CD4-positive, alpha-beta T cell (primary cell): ENCODE measurements at regions not wholly inside any gene's neighbourhood (a gene's known extent, or its start where the extent isn't known, plus 50 kb on each side); places are given as distances from the start of the nearest gene placed in this dataset.

Source experiments
- ATAC-seq: fragments of 200-7000 bp; cut with Tn5 transposase; one replicate; pipeline ENCODE4 v1.10.0; 2022; ENCODE audit warnings: mild to moderate bottlenecking; ENCODE audit not compliant: poor library complexity
- CTCF ChIA-PET: fragments of 350-600 bp; sonication (Branson Sonifier 250); formaldehyde crosslinking; loops from one replicate; lab custom pipeline; 2021; ENCODE audit warnings: antibody characterized with exemption, inconsistent platforms; lab: Charles Lee
- POLR2A ChIA-PET: fragments of 350-600 bp; sonication (Branson Sonifier 250); formaldehyde crosslinking; loops from one replicate; lab custom pipeline; 2021; ENCODE audit warnings: antibody characterized with exemption, inconsistent platforms; lab: Charles Lee
- DNase-seq, 14 experiments: peaks; one replicate each; pipeline ENCODE4 v3.0.0-alpha.2; 2013 to 2020; ENCODE audit warnings: mixed read lengths in 2 of 14
- H3K27ac ChIP-seq, 2 donors: one replicate each; pipeline versions ENCODE4 v1.5.1 to v1.7.0; 2013; ENCODE audit warnings: low read length in 2 of 2, low read depth in 1 of 2, mild to moderate bottlenecking in 1 of 2
- H3K27me3 ChIP-seq, 2 experiments: 1 replicate in 1 of 2; 2 replicates in 1 of 2; pipeline versions ENCODE4 v1.6.1 to v1.7.0; 2013; ENCODE audit warnings: low read length in 2 of 2, control low read depth in 1 of 2, mild to moderate bottlenecking in 1 of 2, moderate library complexity in 1 of 2; ENCODE audit not compliant: insufficient read depth in 2 of 2, control insufficient read depth in 1 of 2
- H3K36me3 ChIP-seq: one replicate; pipeline ENCODE4 v1.6.1; 2013; ENCODE audit warnings: low read length, control low read depth; ENCODE audit not compliant: insufficient read depth
- H3K4me1 ChIP-seq: one replicate; pipeline ENCODE4 v1.6.1; 2013; ENCODE audit warnings: low read length, control low read depth; ENCODE audit not compliant: insufficient read depth
- H3K4me3 ChIP-seq: one replicate; pipeline ENCODE4 v1.5.1; 2013; ENCODE audit warnings: mild to moderate bottlenecking, low read length, moderate library complexity
- H3K9me3 ChIP-seq, 2 experiments: 1 replicate in 1 of 2; 2 replicates in 1 of 2; pipeline versions ENCODE4 v1.6.1 to v1.7.0; 2013; ENCODE audit warnings: low read length in 2 of 2, mild to moderate bottlenecking in 2 of 2, control low read depth in 1 of 2, moderate library complexity in 1 of 2; ENCODE audit not compliant: control insufficient read depth in 1 of 2, insufficient read depth in 1 of 2
- H3K27ac Mint-ChIP-seq: one replicate; pipeline ENCODE4 v1.8.0; 2020; ENCODE audit warnings: mixed read lengths
- H3K27me3 Mint-ChIP-seq: one replicate; pipeline ENCODE4 v1.8.0; 2021; ENCODE audit warnings: mixed read lengths
- H3K36me3 Mint-ChIP-seq: one replicate; pipeline ENCODE4 v1.8.0; 2021; ENCODE audit warnings: low read depth, mixed read lengths
- H3K4me1 Mint-ChIP-seq: one replicate; pipeline ENCODE4 v1.8.0; 2021; ENCODE audit warnings: low read depth, mixed read lengths
- H3K4me3 Mint-ChIP-seq: one replicate; pipeline ENCODE4 v1.8.0; 2020; ENCODE audit warnings: mild to moderate bottlenecking, mixed read lengths
- H3K9me3 Mint-ChIP-seq: one replicate; pipeline ENCODE4 v1.8.0; 2020; ENCODE audit warnings: mixed read lengths
- CTCF ChIP-seq: fragments of 200-600 bp; IDR thresholded peaks from one replicate; pipeline ENCODE4 v1.8.0; 2022; ENCODE audit warnings: antibody characterized with exemption, mild to moderate bottlenecking
- intact Hi-C, 2 experiments: fragments of 100-400 bp; cut with DNase I in 1 of 2; cut with micrococcal nuclease in 1 of 2; formaldehyde crosslinking; loops; one replicate each; pipeline versions ENCODE4 v1.15.1 to v1.9.0; 2023 to 2025; cut with DNase I, micrococcal nuclease

- Histone ChIP-seq H3K4me3 (no peak overlapping the region), H3K36me3 (no peaks in the 10 kb centered on the region), H3K4me1 (no peaks in the 10 kb centered on the region), H3K27ac (no peak overlapping the region), H3K27me3 (no peaks in the 10 kb centered on the region), H3K9me3 (peaks cover 0 to 5% of the 10 kb centered on the region in 2 experiments)
- Mint-ChIP-seq H3K9me3 (no peaks in the 10 kb centered on the region), H3K4me1 (no peaks in the 10 kb centered on the region), H3K27me3 (no peaks in the 10 kb centered on the region), H3K36me3 (no peaks in the 10 kb centered on the region), H3K4me3 (no peak overlapping the region), H3K27ac (no peak overlapping the region)
- POLR2A ChIA-PET, result interaction anchor here (1.5 kb wide), 1 partner anchor 12 kb away, joined by 4 read pairs; no protein-coding TSS in a partner anchor
- DNase-seq (no peak), ATAC-seq (no peak)
- intact Hi-C loops, result no loop called here
- no peak for TF ChIP-seq CTCF
- CTCF ChIA-PET, result no interaction called here
Observed at GRCh38 chr5:7213525-7213924, 182.4 kb upstream of the ADCY2 start.

DNA sequence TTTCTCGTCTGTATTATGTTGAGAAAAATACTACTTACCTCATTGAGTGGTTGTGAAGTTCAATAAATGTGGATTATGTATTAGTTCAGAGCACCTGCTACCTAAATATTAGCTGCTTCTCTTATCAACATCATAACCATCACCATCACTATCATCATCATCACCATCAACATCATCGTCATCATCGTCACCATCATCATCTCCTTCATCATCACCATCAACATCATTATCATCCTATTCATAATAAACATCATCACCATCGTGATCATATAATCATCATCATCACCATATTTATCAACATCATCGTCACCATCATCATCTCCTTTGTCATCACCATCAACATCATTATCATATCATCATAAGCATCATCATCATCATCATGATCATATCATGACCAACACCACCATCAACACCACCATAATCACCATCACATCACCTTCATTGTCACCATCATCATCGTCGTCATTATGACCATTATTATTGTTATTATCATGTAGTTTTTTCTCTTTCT, 181.0 kb upstream of the ADCY2 start:
- Mint-ChIP-seq H3K36me3 (no peaks in the 10 kb centered on the region), H3K27me3 (no peaks in the 10 kb centered on the region), H3K4me3 (no peak overlapping the region), H3K27ac (no peak overlapping the region), H3K4me1 (no peaks in the 10 kb centered on the region), H3K9me3 (no peaks in the 10 kb centered on the region)
- TF ChIP-seq CTCF, result no peak
- no peak overlapping the region for H3K27ac ChIP-seq
- H3K9me3 ChIP-seq, result no peaks in the 10 kb centered on the region
- no peaks in the 10 kb centered on the region for H3K4me1 ChIP-seq
- intact Hi-C loops, result no loop called here
- CTCF ChIA-PET, result no interaction called here
- H3K36me3 ChIP-seq, result no peaks in the 10 kb centered on the region
- no peak for ATAC-seq
- no peak overlapping the region for H3K4me3 ChIP-seq
- DNase-seq, result no peak
- H3K27me3 ChIP-seq, result no peaks in the 10 kb centered on the region
- POLR2A ChIA-PET, result no interaction called here

- H3K4me3 Mint-ChIP-seq, result no peak overlapping the region
- POLR2A ChIA-PET, result no interaction called here
- no peaks in the 10 kb centered on the region for H3K36me3 Mint-ChIP-seq
- no peak for TF ChIP-seq CTCF
- no peaks in the 10 kb centered on the region for H3K4me1 Mint-ChIP-seq
- CTCF ChIA-PET, result no interaction called here
- no peaks in the 10 kb centered on the region for H3K36me3 ChIP-seq
- H3K4me1 ChIP-seq, result no peaks in the 10 kb centered on the region
- intact Hi-C loops, result no loop called here
- no peaks in the 10 kb centered on the region for H3K27me3 Mint-ChIP-seq
- no peak overlapping the region for H3K4me3 ChIP-seq
- H3K27ac Mint-ChIP-seq, result no peak overlapping the region
- ATAC-seq (no peak), DNase-seq (no peak)
- H3K27me3 ChIP-seq, result no peaks in the 10 kb centered on the region
- H3K27ac ChIP-seq, result no peak overlapping the region
- no peaks in the 10 kb centered on the region for H3K9me3 Mint-ChIP-seq
- H3K9me3 ChIP-seq, result no peaks in the 10 kb centered on the region
Observed at GRCh38 chr5:7218141-7218540, 177.8 kb upstream of the ADCY2 start.
